Common myeloid progenitor, CD34-positive (primary cell): ENCODE measurements at regions not wholly inside any gene's neighbourhood (a gene's known extent, or its start where the extent isn't known, plus 50 kb on each side); places are given as distances from the start of the nearest gene placed in this dataset.
"Not testable (repeated sequence)": the region's sequence is repeated elsewhere in the genome, so short reads cannot be mapped to it uniquely, and the experiment has no call there.

ENCODE experiments used
- CTCF ChIA-PET: fragments of 350-600 bp; sonication (Branson Sonifier 250); formaldehyde crosslinking; loops from one replicate; lab custom pipeline; 2021; ENCODE audit warnings: antibody characterized with exemption; lab: Charles Lee
- POLR2A ChIA-PET: fragments of 350-600 bp; sonication (Branson Sonifier 250); formaldehyde crosslinking; loops from one replicate; lab custom pipeline; 2021; ENCODE audit warnings: antibody characterized with exemption; lab: Charles Lee
- DNase-seq, 3 donors: peaks; one replicate each; pipeline versions ENCODE4 v3.0.0 to v3.0.0-alpha.2; 2013
- H3K27ac ChIP-seq, 2 experiments: 1 replicate in 1 of 2; 2 replicates in 1 of 2; pipeline ENCODE4 v1.7.0; 2013; ENCODE audit warnings: inconsistent platforms in 2 of 2, low read length in 2 of 2, mild to moderate bottlenecking in 2 of 2, low read depth in 1 of 2, moderate library complexity in 1 of 2; ENCODE audit not compliant: severe bottlenecking in 2 of 2, insufficient read depth in 1 of 2, poor library complexity in 1 of 2
- H3K27me3 ChIP-seq, 5 experiments: replicated peaks in 2 of 5; 1 replicate in 3 of 5; 2 replicates in 2 of 5; pipeline versions ENCODE4 v1.6.1 to v1.7.0; 2013; ENCODE audit warnings: low read length in 4 of 5, mild to moderate bottlenecking in 2 of 5, moderate library complexity in 2 of 5, inconsistent platforms in 1 of 5; ENCODE audit not compliant: insufficient read depth in 5 of 5, control insufficient read depth in 4 of 5
- H3K36me3 ChIP-seq, 4 experiments: 1 replicate in 2 of 4; 2 replicates in 2 of 4; pipeline versions ENCODE4 v1.6.1 to v1.7.0; 2013; ENCODE audit warnings: low read length in 3 of 4, control low read depth in 1 of 4, mild to moderate bottlenecking in 1 of 4; ENCODE audit not compliant: control insufficient read depth in 4 of 4, insufficient read depth in 4 of 4
- H3K4me1 ChIP-seq, 4 experiments: 1 replicate in 3 of 4; 2 replicates in 1 of 4; pipeline versions ENCODE4 v1.6.1 to v1.7.1; 2013; ENCODE audit warnings: low read length in 3 of 4, mild to moderate bottlenecking in 3 of 4, control low read depth in 1 of 4, inconsistent platforms in 1 of 4, moderate library complexity in 1 of 4; ENCODE audit not compliant: control insufficient read depth in 4 of 4, insufficient read depth in 4 of 4; ENCODE audit errors: control extremely low read depth in 1 of 4
- H3K4me3 ChIP-seq, 7 experiments: 1 replicate in 4 of 7; 2 replicates in 3 of 7; pipeline versions ENCODE4 v1.5.1 to v1.7.0; 2013; ENCODE audit warnings: mild to moderate bottlenecking in 7 of 7, low read length in 6 of 7, moderate library complexity in 6 of 7, inconsistent platforms in 2 of 7, low read depth in 2 of 7, control low read depth in 1 of 7; ENCODE audit not compliant: insufficient read depth in 4 of 7, control insufficient read depth in 1 of 7; ENCODE audit errors: extremely low read depth in 1 of 7
- H3K9me3 ChIP-seq, 5 experiments: 1 replicate in 4 of 5; 2 replicates in 1 of 5; pipeline versions ENCODE4 v1.6.1 to v1.7.1; 2013; ENCODE audit warnings: low read length in 4 of 5, mild to moderate bottlenecking in 2 of 5, inconsistent platforms in 1 of 5, low read depth in 1 of 5, moderate library complexity in 1 of 5; ENCODE audit not compliant: control insufficient read depth in 4 of 5, insufficient read depth in 2 of 5; ENCODE audit errors: control extremely low read depth in 1 of 5
- WGBS: methylation state at CpG from one replicate; pipeline ENCODE4 v1.1.5; 2013; ENCODE audit not compliant: insufficient coverage; 5-methylcytosine and 5-hydroxymethylcytosine counted together

DNA sequence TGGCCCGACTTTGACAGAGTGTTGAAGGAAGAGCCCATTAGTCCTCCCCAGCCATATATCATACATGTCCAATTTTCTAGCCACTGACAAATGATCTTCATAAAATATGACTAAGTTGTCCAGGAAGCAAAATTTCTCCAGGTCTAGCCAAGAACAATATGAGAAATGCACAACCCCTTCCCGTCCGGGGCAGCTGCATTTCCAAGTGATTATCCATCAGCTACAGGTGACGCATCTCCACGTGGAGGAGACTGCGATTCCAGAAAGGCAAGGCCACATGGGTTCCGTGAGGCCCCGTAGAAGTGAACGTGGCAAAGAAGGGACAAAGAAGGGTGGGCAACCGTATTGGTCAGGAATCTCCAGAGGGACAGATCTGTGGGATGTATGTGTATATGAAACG is 118.6 kb downstream of the ATP6V0E2 start:
- H3K4me1 ChIP-seq, POLR2A ChIA-PET, H3K27ac ChIP-seq, H3K36me3 ChIP-seq, CTCF ChIA-PET, H3K4me3 ChIP-seq, H3K9me3 ChIP-seq, H3K27me3 ChIP-seq, DNase-seq: not testable (repeated sequence)
- over 99% methylated on average over 11 of the region's 11 CpGs for WGBS

DNA sequence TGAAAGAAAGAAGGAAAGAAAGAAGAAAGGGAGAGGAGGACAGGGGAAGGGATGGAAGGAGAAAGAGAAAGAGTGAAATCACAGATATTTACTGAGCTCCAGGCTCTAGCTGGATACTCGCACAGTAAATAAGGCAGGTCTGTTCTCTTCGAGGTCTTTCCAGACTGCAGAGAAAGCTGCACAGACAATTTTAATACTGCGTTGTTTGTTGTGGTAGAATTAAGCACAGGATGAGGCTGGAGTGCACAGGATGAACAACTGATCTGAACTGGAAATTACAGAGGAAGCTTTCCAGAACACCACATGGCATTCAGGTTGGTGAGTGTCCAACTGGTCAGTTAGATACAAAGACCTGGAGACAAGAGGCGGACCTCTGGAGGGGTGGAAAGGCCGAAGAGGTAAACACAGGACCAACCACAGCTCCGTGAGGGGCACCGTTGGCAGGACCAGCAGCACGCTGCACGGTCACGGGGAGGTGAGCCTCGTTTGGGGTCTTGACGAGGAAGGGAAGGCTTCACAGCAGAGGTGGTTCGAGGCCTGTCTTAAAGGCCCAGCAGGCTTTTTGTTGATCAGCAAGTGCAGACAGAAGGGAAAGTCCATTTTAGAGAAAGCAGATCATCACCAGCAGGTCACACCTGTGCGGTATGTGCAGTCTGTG is 121.7 kb downstream of the ATP6V0E2 start:
- CTCF ChIA-PET, H3K36me3 ChIP-seq, H3K9me3 ChIP-seq, H3K4me1 ChIP-seq, POLR2A ChIA-PET, DNase-seq, H3K27me3 ChIP-seq, H3K4me3 ChIP-seq, H3K27ac ChIP-seq: not testable (repeated sequence)
- 92% methylated on average over 11 of the region's 14 CpGs for WGBS

DNA sequence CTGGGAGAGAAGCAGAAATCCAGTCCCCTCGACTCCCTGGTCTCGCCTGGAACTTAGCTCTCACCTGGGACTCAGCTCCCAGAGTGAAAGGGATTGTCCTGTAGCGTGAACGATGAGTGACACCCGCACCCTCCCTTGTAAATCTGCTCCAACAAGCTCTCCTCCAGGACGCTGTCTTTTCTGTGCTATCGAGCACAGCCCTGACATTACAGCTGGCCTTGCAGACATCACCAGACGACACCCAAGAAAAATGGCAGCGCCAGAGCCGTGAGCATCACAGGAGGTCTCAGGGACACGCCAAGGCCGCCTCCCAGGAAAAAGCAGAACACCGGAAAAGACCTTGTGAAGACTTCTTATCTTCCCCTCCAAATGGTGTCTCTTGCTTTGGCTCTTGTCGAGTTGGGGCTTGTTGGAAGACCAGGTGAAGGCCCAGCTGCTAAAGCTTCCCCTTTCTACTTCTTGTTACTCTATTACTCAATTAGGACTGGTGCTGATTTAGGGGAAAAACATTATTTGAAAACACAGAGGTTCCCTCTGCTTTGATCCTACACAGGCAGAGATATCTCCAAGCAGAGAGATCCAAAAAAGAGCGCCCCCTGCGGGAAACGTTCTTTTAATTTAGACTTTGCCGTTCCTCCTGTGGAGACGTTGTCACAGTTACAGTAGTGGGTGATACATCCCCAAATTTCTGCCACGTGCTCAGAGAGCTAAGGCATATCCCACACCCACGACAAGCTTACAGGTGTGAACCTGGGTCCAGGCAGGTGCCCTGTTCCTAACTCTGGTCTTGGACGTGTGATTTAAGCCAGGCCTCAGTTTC is 127.2 kb downstream of the ATP6V0E2 start:
- H3K27ac ChIP-seq, POLR2A ChIA-PET, CTCF ChIA-PET, H3K27me3 ChIP-seq, H3K36me3 ChIP-seq, H3K4me1 ChIP-seq, H3K9me3 ChIP-seq, H3K4me3 ChIP-seq: not testable (repeated sequence)
- WGBS, result 74% methylated on average over 9 of the region's 22 CpGs
- DNase-seq, result peak in 2 of 3 donors; percentile 18 to 38

DNA sequence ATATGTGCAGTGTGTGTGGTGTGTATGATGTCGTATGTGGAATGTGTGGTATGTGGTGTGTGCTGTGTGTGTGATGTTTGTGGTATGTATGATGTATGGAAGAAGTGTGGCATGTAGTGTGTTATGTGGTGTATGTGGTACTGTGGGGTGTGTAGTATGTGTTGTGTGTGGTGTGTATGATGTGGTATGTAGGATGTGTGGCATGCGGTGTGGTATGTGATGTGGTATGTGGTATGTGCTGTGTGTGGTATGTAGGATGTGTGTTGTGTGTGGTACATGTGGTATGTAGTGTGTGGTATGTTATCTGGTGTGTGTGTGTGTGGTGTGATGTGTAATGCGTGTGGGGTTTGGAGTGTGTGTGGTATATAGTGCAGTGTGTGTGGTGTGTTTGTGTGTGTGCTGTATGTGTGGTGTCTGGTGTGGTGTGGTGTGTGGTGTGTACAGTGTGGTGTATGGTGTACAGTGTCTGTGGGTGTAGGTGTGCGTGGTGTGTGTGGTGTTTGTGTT is 129.6 kb downstream of the ATP6V0E2 start:
- no peak for DNase-seq
- WGBS, result 69% methylated on average over 4 of the region's 4 CpGs
- CTCF ChIA-PET, result no interaction called here

DNA sequence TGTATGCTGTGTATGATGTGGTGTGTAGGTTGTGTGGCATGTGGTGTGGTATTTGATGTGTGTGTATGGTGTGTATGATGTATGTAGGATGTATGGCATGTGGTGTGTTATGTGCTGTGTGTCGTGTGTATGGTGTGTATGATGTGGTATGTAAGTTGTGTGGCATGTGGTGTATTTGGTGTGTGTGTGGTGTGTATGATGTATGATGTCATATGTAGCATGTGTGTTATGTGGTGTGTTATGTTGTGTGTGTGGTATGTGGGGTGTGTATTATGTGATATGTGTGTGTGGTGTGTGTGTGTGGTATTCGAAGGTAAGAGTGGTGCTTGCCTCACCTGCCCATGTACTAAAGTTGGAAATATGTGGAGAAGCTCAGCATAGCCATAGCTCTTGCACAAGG is 130.2 kb downstream of the ATP6V0E2 start:
- WGBS, result 100% methylated on average over 1 of the region's 2 CpGs
- CTCF ChIA-PET, H3K27me3 ChIP-seq, H3K4me1 ChIP-seq, H3K36me3 ChIP-seq, H3K4me3 ChIP-seq, H3K9me3 ChIP-seq, POLR2A ChIA-PET, DNase-seq, H3K27ac ChIP-seq: not testable (repeated sequence)

More for the DNA sequence above, 129.6 kb downstream of the ATP6V0E2 start:
- Histone ChIP-seq H3K36me3 (no peaks in the 10 kb centered on the region), H3K27me3 (no peaks in the 10 kb centered on the region), H3K27ac (no peak overlapping the region), H3K4me1 (no peaks in the 10 kb centered on the region), H3K4me3 (no peak overlapping the region), H3K9me3 (no peaks in the 10 kb centered on the region)
- POLR2A ChIA-PET, result no interaction called here

DNA sequence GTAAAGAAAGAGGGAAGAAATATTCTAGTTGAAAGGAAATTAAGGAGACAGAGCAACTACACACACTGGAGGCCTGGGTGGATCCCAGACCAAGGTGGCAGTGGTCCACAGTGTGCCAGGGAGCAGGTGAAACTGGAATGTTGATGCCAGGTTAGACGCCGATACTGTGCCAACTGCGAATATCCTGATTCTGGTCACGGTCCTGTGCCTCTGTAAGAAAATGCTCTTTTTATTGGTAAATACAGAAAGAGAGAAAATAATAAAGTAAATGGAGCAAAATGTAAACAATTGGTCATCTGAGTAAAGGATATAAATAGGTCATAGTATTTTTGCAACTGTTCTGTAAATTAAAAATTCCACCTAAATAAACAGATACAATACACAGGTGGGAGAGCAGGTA is 131.1 kb downstream of the ATP6V0E2 start:
- H3K4me3 ChIP-seq, H3K36me3 ChIP-seq, H3K9me3 ChIP-seq, POLR2A ChIA-PET, H3K27me3 ChIP-seq, CTCF ChIA-PET, DNase-seq, H3K27ac ChIP-seq, H3K4me1 ChIP-seq: not testable (repeated sequence)
- WGBS, result 94% methylated on average over 3 of the region's 4 CpGs

DNA sequence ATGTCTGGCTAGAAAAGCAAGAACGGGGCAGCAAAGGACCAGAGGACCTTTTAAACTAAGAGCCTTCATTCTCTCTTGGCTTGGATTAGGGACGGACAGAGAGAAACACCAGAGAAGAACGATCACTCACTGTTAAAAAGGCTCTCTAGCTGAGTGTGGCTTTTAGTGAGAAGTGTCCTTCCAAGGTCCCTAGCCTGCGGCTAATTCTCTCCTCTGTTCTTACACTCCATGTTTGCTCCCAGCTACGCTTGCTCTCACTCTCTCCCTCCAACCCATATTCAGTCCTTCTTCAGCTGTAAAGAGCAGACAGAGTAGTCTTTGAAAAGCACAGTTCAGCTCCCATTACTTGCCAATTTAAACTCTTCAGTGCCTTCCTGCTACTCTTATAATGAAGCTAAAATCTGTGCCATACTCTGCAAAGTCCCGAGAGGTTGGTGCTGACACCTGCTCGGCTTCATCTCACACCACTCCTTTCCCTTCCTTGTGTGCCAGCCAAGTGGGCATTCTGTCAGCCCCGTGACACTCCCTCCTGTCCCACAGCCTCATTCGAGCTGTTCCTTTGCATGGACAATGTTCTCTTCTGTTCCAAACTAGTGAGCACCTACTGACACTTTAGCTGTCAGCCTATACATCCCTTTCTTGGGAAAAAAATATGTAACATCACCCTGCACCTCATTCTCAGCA is 136.0 kb downstream of the ATP6V0E2 start:
- H3K9me3 ChIP-seq, CTCF ChIA-PET, H3K4me3 ChIP-seq, DNase-seq, H3K27ac ChIP-seq, H3K4me1 ChIP-seq, H3K36me3 ChIP-seq, POLR2A ChIA-PET, H3K27me3 ChIP-seq: not testable (repeated sequence)
- WGBS, result 80% methylated on average over 1 of the region's 9 CpGs
